ENCODE measurements at regions not wholly inside any gene's neighbourhood (a gene's known extent, or its start where the extent isn't known, plus 50 kb on each side); places are given as distances from the start of the nearest gene placed in this dataset.

- ChIA-PET POLR2A (ENCODE audit: unreplicated experiment) (no interaction called here), CTCF (no interaction called here)
- H3K4me3 ChIP-seq (ENCODE audit: insufficient read depth, low read depth, low read length) = no peak overlapping the region
- H2BK20ac ChIP-seq (ENCODE audit: low read depth, low read length) = no peak overlapping the region
- no peak overlapping the region for H3K9ac ChIP-seq (ENCODE audit: low read depth, low read length)
- H3K56ac ChIP-seq (ENCODE audit: extremely low read depth, insufficient read depth, low read length) = no peak overlapping the region
- no peaks in the 10 kb centered on the region for H3K36me3 ChIP-seq (ENCODE audit: control insufficient read depth, insufficient read depth, low read length)
- H2AK9ac ChIP-seq (replicated peaks; ENCODE audit: low read depth, low read length, poor library complexity) = no peak overlapping the region
- no peak overlapping the region for H2BK120ac ChIP-seq (ENCODE audit: low read depth, low read length)
- H4K5ac ChIP-seq (ENCODE audit: low read depth, low read length) = no peak overlapping the region
- in situ Hi-C loops (cut with MboI; ENCODE audit: low sequenced_read_pairs) (no loop called here), dilution Hi-C loops (cut with HindIII; ENCODE audit: low sequenced_read_pairs, unreplicated experiment) (no loop called here), intact Hi-C loops (cut with micrococcal nuclease) (no loop called here)
- WGBS, 2 experiments (ENCODE audit: extremely low coverage in 2 of 2, insufficient read length in 1 of 2) = no CpG with 5 or more reads among the region's 1 CpG
- TF ChIP-seq MXI1 (IDR thresholded peaks at IDR 0.05; ENCODE audit: borderline replicate concordance, low read depth, low read length) = no peak
- no peak overlapping the region for H3K27ac ChIP-seq (ENCODE audit: insufficient read depth, low read length)
- no peak overlapping the region for H2BK5ac ChIP-seq (ENCODE audit: low read depth, low read length, poor library complexity, severe bottlenecking)
- H3K27me3 ChIP-seq (ENCODE audit: control insufficient read depth, insufficient read depth, low read length) = 0 out of 2 replicates have a peak, but pooled peaks cover 2% of the 10 kb centered on the region
- H3K9me3 ChIP-seq (ENCODE audit: control insufficient read depth, insufficient read depth, low read length) = no peaks in the 10 kb centered on the region
- H4K8ac ChIP-seq (ENCODE audit: low read depth in 2 of 2, low read length in 2 of 2) = no peak overlapping the region
- H3K18ac ChIP-seq (ENCODE audit: low read depth, low read length) = no peak overlapping the region
- H2BK15ac ChIP-seq (ENCODE audit: low read depth, low read length) = no peak overlapping the region
- no peak overlapping the region for H2AFZ ChIP-seq (replicated peaks; ENCODE audit: low read length, poor library complexity)
- H4K20me1 ChIP-seq (ENCODE audit: insufficient read depth, low read length) = no peaks in the 10 kb centered on the region
- H3K4me2 ChIP-seq (ENCODE audit: low read depth, low read length) = no peak overlapping the region
- H3K9me1 ChIP-seq (ENCODE audit: insufficient read depth, low read length) = no peaks in the 10 kb centered on the region
- H3K4ac ChIP-seq (ENCODE audit: low read depth, low read length) = no peak overlapping the region
- DNase-seq = no peak
- H3K4me1 ChIP-seq (ENCODE audit: control insufficient read depth, insufficient read depth, low read length) = no peaks in the 10 kb centered on the region; the same call in 1 of the 2 replicates
- H2AK5ac ChIP-seq (ENCODE audit: low read depth, low read length) = no peak overlapping the region
- no peak overlapping the region for H4K91ac ChIP-seq (ENCODE audit: insufficient read depth, low read depth, low read length)
- no peak overlapping the region for H3K23ac ChIP-seq (ENCODE audit: low read depth, low read length)
- BruUV-seq (replicated peaks) = no TSS peak
- no peak for ATAC-seq (ENCODE audit: low read depth)
- H3K14ac ChIP-seq (replicated peaks; ENCODE audit: low read depth, low read length) = no peak overlapping the region
- no peaks in the 10 kb centered on the region for H3K79me1 ChIP-seq (ENCODE audit: low read depth in 1 of 2, low read length in 2 of 2)
These were observed 242.0 kb downstream of the NDFIP2 start for GRCh38 chr13:79722885-79723445.

Data from IMR-90 (cell line).